ENCODE measurements at regions not wholly inside any gene's neighbourhood (a gene's known extent, or its start where the extent isn't known, plus 50 kb on each side); places are given as distances from the start of the nearest gene placed in this dataset.
"Not testable (repeated sequence)": the region's sequence is repeated elsewhere in the genome, so short reads cannot be mapped to it uniquely, and the experiment has no call there.

DNA sequence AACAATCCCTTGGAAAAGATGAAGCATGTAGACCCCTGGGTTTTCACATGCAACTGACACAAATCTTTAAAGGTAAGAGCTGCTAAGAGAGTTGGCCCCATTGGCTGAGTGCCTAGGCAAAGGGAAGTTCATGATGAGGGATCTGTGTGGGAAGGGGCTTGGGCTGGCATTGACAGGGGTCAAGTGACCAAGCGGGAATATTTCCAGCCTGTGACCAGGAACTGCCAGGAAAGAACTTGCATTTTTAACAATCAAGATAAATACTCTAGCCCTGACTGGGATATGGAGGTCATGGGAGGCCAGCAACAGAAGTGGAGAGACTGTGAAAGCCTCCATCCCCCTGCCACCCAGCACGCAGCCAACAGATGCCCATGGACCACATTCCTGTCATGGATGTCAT is 361.1 kb upstream of the ATP10A start:
- TF ChIP-seq CTCF (IDR thresholded peaks at IDR 0.05) (no peak), POLR2AphosphoS5 (IDR thresholded peaks at IDR 0.05; ENCODE audit: insufficient read depth in 1 of 2, low read depth in 1 of 2) (no peak), POLR2A (IDR thresholded peaks at IDR 0.05) (no peak)
- intact Hi-C loops (cut with DNase I) = no loop called here
- Histone ChIP-seq H3K36me3 (no peaks in the 10 kb centered on the region), H3K4me3 (no peak overlapping the region), H3K27ac (no peak overlapping the region), H3K9me3 (no peaks in the 10 kb centered on the region), H3K4me1 (no peaks in the 10 kb centered on the region), H3K27me3 (no peaks in the 10 kb centered on the region)
- DNase-seq (ENCODE audit: extremely low spot score in 2 of 2) = peak in 1 of 2 donors; percentile 54

- intact Hi-C loops (cut with DNase I) = no loop called here
- peak in 1 of 2 donors; percentile 34 for DNase-seq (ENCODE audit: extremely low spot score in 2 of 2)
These were observed 360.6 kb upstream of the ATP10A start for GRCh38 chr15:26223720-26224119.

DNA sequence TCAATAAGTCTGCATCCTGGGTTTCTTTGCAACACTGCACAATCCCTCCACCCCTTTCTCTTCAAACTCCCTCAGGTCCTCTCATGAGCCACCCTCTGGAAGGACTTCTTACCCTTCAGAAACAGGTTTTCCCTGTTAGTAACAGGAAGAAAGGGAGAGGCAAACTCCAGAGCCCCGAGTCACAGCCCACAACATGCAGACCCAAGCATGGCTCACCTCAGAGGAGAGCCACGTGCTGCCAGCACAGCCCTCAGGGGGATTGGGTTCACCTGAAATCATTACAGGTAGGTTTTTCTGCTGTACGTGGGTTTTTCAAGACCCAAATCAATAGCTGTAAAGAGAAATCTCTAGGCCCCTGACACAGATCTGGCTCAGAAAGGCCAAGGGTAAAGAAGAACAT is 359.7 kb upstream of the ATP10A start:
- peak in 1 of 2 donors; percentile 37 for DNase-seq (ENCODE audit: extremely low spot score in 2 of 2)
- Histone ChIP-seq H3K27me3 (no peaks in the 10 kb centered on the region), H3K9me3 (no peaks in the 10 kb centered on the region), H3K4me3 (no peak overlapping the region), H3K36me3 (no peaks in the 10 kb centered on the region), H3K27ac (no peak overlapping the region), H3K4me1 (no peaks in the 10 kb centered on the region)
- no peak for TF ChIP-seq CTCF (IDR thresholded peaks at IDR 0.05)
- TF ChIP-seq POLR2AphosphoS5 (IDR thresholded peaks at IDR 0.05; ENCODE audit: insufficient read depth in 1 of 2, low read depth in 1 of 2) = no peak
- TF ChIP-seq POLR2A (IDR thresholded peaks at IDR 0.05) = no peak
- intact Hi-C loops (cut with DNase I) = no loop called here

More at GRCh38 chr15:26223720-26224119, 360.6 kb upstream of the ATP10A start:
- Histone ChIP-seq H3K9me3 (no peaks in the 10 kb centered on the region), H3K27ac (no peak overlapping the region), H3K36me3 (no peaks in the 10 kb centered on the region), H3K4me3 (no peak overlapping the region), H3K27me3 (no peaks in the 10 kb centered on the region), H3K4me1 (no peaks in the 10 kb centered on the region)
- TF ChIP-seq POLR2AphosphoS5 (IDR thresholded peaks at IDR 0.05; ENCODE audit: insufficient read depth in 1 of 2, low read depth in 1 of 2) (no peak), CTCF (IDR thresholded peaks at IDR 0.05) (no peak), POLR2A (IDR thresholded peaks at IDR 0.05) (no peak)

DNA sequence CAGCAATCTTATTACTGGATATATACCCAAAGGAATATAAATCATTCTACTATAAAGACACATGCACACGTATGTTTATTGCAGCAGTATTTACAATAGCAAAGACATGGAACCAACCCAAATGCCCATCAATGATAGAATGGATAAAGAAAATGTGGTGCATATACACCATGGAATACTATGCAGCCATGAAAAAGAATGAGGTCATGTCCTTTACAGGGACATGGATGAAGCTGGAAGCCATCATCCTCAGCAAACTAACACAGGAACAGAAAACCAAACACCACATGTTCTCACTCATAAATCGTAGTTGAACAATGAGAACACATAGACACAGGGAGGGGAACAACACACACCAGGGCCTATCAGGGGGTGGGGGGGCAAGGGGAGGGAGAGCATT is 353.9 kb upstream of the ATP10A start:
- H3K27ac ChIP-seq; H3K27me3 ChIP-seq; DNase-seq (ENCODE audit: extremely low spot score in 2 of 2); intact Hi-C loops (cut with DNase I); H3K9me3 ChIP-seq; H3K4me3 ChIP-seq; H3K36me3 ChIP-seq; H3K4me1 ChIP-seq: not testable (repeated sequence)

DNA sequence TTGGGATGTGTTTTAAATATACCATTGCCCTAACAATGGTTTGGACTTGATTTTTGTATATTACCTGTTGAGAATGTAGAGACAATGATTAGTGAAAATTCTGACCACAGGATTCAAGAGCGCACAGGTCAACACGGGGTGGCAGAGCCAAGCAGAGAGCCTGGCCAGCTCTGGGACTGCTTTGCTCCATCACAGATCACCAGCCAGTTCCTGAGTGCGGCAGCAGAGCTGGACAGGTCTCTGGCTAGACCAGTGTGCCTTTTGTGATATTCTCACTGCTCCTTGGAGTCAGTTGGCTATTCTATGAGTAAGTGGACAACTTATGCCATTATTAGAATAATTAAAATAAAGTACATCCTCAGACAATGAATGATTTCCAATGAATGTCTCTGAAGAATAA is 351.2 kb upstream of the ATP10A start:
- TF ChIP-seq CTCF (IDR thresholded peaks at IDR 0.05) = no peak
- no peak for TF ChIP-seq POLR2A (IDR thresholded peaks at IDR 0.05)
- no peak for TF ChIP-seq POLR2AphosphoS5 (IDR thresholded peaks at IDR 0.05; ENCODE audit: insufficient read depth in 1 of 2, low read depth in 1 of 2)
- peak in 1 of 2 donors; percentile 5 for DNase-seq (ENCODE audit: extremely low spot score in 2 of 2)

GRCh38 chr15:26213427-26213826 is 350.3 kb upstream of the ATP10A start:
- TF ChIP-seq POLR2A (IDR thresholded peaks at IDR 0.05) (no peak), POLR2AphosphoS5 (IDR thresholded peaks at IDR 0.05; ENCODE audit: insufficient read depth in 1 of 2, low read depth in 1 of 2) (no peak), CTCF (IDR thresholded peaks at IDR 0.05) (no peak)
- Histone ChIP-seq H3K4me1 (no peaks in the 10 kb centered on the region), H3K27me3 (no peaks in the 10 kb centered on the region), H3K36me3 (no peaks in the 10 kb centered on the region), H3K9me3 (no peaks in the 10 kb centered on the region), H3K27ac (no peak overlapping the region), H3K4me3 (no peak overlapping the region)
- DNase-seq (ENCODE audit: extremely low spot score in 2 of 2) = no peak
- intact Hi-C loops (cut with DNase I) = no loop called here

More for the DNA sequence above, 351.2 kb upstream of the ATP10A start:
- Histone ChIP-seq H3K27me3 (no peaks in the 10 kb centered on the region), H3K36me3 (no peaks in the 10 kb centered on the region), H3K4me1 (no peaks in the 10 kb centered on the region), H3K27ac (no peak overlapping the region), H3K4me3 (no peak overlapping the region), H3K9me3 (no peaks in the 10 kb centered on the region)
- intact Hi-C loops (cut with DNase I) = no loop called here

All from vagina (tissue), 2 donors.